ENCODE measurements at regions not wholly inside any gene's neighbourhood (a gene's known extent, or its start where the extent isn't known, plus 50 kb on each side); places are given as distances from the start of the nearest gene placed in this dataset.

GRCh38 chr2:223530811-223531210, 71.3 kb downstream of the SCG2 start:
- DNase-seq: no peak

- DNase-seq: no peak
Observed at GRCh38 chr2:223532161-223532560, 70.0 kb downstream of the SCG2 start.

- no peak for DNase-seq
Observed at GRCh38 chr2:223532712-223533111, 69.4 kb downstream of the SCG2 start.

- no peak for DNase-seq
Observed at GRCh38 chr2:223536546-223536945, 65.6 kb downstream of the SCG2 start.

- DNase-seq: no peak
Observed at GRCh38 chr2:223537115-223537514, 65.0 kb downstream of the SCG2 start.

GRCh38 chr2:223537651-223538601, 64.2 kb downstream of the SCG2 start:
- peak; percentile 69 for DNase-seq

- DNase-seq: peak; percentile 70
Observed at GRCh38 chr2:223538920-223539440, 63.2 kb downstream of the SCG2 start.

- DNase-seq: no peak
Observed at GRCh38 chr2:223541546-223541945, 60.6 kb downstream of the SCG2 start.

- no peak for DNase-seq
Observed at GRCh38 chr2:223542501-223542900, 59.7 kb downstream of the SCG2 start.

- DNase-seq: no peak
Observed at GRCh38 chr2:223545406-223545805, 56.8 kb downstream of the SCG2 start.

- DNase-seq: peak; percentile 42
Observed at GRCh38 chr2:223545830-223546229, 56.3 kb downstream of the SCG2 start.
